ENCODE measurements at regions not wholly inside any gene's neighbourhood (a gene's known extent, or its start where the extent isn't known, plus 50 kb on each side); places are given as distances from the start of the nearest gene placed in this dataset.

- TF ChIP-seq, protein P1, sequence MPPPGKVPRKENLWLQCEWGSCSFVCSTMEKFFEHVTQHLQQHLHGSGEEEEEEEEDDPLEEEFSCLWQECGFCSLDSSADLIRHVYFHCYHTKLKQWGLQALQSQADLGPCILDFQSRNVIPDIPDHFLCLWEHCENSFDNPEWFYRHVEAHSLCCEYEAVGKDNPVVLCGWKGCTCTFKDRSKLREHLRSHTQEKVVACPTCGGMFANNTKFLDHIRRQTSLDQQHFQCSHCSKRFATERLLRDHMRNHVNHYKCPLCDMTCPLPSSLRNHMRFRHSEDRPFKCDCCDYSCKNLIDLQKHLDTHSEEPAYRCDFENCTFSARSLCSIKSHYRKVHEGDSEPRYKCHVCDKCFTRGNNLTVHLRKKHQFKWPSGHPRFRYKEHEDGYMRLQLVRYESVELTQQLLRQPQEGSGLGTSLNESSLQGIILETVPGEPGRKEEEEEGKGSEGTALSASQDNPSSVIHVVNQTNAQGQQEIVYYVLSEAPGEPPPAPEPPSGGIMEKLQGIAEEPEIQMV (CRISPR knock-in tag; IDR thresholded peaks at IDR 0.05; ENCODE audit: low read depth), result 0 out of 2 replicates have a peak, but pooled peaks have one; percentile 27
- no peak for TF ChIP-seq SP1 (IDR thresholded peaks at IDR 0.05)
- TF ChIP-seq SP1 (CRISPR knock-in tag; IDR thresholded peaks at IDR 0.05), result no peak
- 0 out of 2 replicates have a peak, but pooled peaks have one; percentile 57 for TF ChIP-seq ZNF230 (CRISPR knock-in tag; IDR thresholded peaks at IDR 0.05)
- TF ChIP-seq, protein P2, sequence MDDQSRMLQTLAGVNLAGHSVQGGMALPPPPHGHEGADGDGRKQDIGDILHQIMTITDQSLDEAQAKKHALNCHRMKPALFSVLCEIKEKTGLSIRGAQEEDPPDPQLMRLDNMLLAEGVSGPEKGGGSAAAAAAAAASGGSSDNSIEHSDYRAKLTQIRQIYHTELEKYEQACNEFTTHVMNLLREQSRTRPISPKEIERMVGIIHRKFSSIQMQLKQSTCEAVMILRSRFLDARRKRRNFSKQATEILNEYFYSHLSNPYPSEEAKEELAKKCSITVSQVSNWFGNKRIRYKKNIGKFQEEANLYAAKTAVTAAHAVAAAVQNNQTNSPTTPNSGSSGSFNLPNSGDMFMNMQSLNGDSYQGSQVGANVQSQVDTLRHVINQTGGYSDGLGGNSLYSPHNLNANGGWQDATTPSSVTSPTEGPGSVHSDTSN (CRISPR knock-in tag; IDR thresholded peaks at IDR 0.05; ENCODE audit: borderline replicate concordance), result no peak
- no peak for TF ChIP-seq CENPBD1 (CRISPR knock-in tag; IDR thresholded peaks at IDR 0.05; ENCODE audit: borderline replicate concordance, low read depth)
- no peak for TF ChIP-seq HDAC2 (CRISPR knock-in tag; IDR thresholded peaks at IDR 0.05)
- TF ChIP-seq ZNF367 (CRISPR knock-in tag; IDR thresholded peaks at IDR 0.05; ENCODE audit: borderline replicate concordance), result no peak
- TF ChIP-seq RAD21 (CRISPR knock-in tag; IDR thresholded peaks at IDR 0.05), result peak; percentile 75
- TF ChIP-seq NFATC3 (CRISPR knock-in tag; IDR thresholded peaks at IDR 0.05), result no peak
- no peak for TF ChIP-seq TEAD2 (CRISPR knock-in tag; IDR thresholded peaks at IDR 0.05)
- no peak for TF ChIP-seq ZNF879 (CRISPR knock-in tag; IDR thresholded peaks at IDR 0.05)
- no peak for TF ChIP-seq EZH2 (conservative IDR thresholded peaks at IDR 0.05; ENCODE audit: low read depth, low read length)
- peak; percentile 44; the same call in 1 of the 2 replicates for TF ChIP-seq FOXK1 (CRISPR knock-in tag; IDR thresholded peaks at IDR 0.05; ENCODE audit: borderline replicate concordance, low read depth)
- no peak for TF ChIP-seq RXRB (CRISPR knock-in tag; IDR thresholded peaks at IDR 0.05; ENCODE audit: borderline replicate concordance)
- TF ChIP-seq ZFX (CRISPR knock-in tag; IDR thresholded peaks at IDR 0.05; ENCODE audit: low read depth), result no peak
- TF ChIP-seq ZFP41 (CRISPR knock-in tag; IDR thresholded peaks at IDR 0.05; ENCODE audit: borderline replicate concordance), result no peak
- TF ChIP-seq BCLAF1 (IDR thresholded peaks at IDR 0.05), result no peak
- TF ChIP-seq STAG1 (CRISPR knock-in tag; IDR thresholded peaks at IDR 0.05), result peak; percentile 94
- TF ChIP-seq CBX5 (CRISPR knock-in tag; IDR thresholded peaks at IDR 0.05; ENCODE audit: borderline replicate concordance), result no peak
- TF ChIP-seq ZNF296 (CRISPR knock-in tag; conservative IDR thresholded peaks at IDR 0.05), result no peak
- TF ChIP-seq ZNF326 (CRISPR knock-in tag; IDR thresholded peaks at IDR 0.05; ENCODE audit: borderline replicate concordance), result no peak
- TF ChIP-seq, protein P3, sequence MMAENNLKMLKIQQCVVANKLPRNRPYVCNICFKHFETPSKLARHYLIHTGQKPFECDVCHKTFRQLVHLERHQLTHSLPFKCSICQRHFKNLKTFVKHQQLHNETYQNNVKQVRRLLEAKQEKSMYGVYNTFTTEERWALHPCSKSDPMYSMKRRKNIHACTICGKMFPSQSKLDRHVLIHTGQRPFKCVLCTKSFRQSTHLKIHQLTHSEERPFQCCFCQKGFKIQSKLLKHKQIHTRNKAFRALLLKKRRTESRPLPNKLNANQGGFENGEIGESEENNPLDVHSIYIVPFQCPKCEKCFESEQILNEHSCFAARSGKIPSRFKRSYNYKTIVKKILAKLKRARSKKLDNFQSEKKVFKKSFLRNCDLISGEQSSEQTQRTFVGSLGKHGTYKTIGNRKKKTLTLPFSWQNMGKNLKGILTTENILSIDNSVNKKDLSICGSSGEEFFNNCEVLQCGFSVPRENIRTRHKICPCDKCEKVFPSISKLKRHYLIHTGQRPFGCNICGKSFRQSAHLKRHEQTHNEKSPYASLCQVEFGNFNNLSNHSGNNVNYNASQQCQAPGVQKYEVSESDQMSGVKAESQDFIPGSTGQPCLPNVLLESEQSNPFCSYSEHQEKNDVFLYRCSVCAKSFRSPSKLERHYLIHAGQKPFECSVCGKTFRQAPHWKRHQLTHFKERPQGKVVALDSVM (CRISPR knock-in tag; IDR thresholded peaks at IDR 0.05), result peak; percentile 45; the same call in 1 of the 2 replicates
Observed at GRCh38 chr19:32287811-32288227, 57.6 kb upstream of the ZNF507 start (continued).

Data from HepG2 (cell line).